ENCODE measurements at regions not wholly inside any gene's neighbourhood (a gene's known extent, or its start where the extent isn't known, plus 50 kb on each side); places are given as distances from the start of the nearest gene placed in this dataset.
"Not testable (repeated sequence)": the region's sequence is repeated elsewhere in the genome, so short reads cannot be mapped to it uniquely, and the experiment has no call there.

GRCh38 chr11:104781719-104782376 is 116.4 kb downstream of the CASP12 start:
- no peak for DNase-seq (ENCODE audit: low read depth)
- TF ChIP-seq CTCF (conservative IDR thresholded peaks at IDR 0.05; ENCODE audit: low read depth, low read length): no peak
- H3K4me3 ChIP-seq (ENCODE audit: low read length): no peak overlapping the region

- no peak for TF ChIP-seq CTCF (conservative IDR thresholded peaks at IDR 0.05; ENCODE audit: low read depth, low read length)
- H3K4me3 ChIP-seq (ENCODE audit: low read length): no peak overlapping the region
- DNase-seq (ENCODE audit: low read depth): no peak
Measured at GRCh38 chr11:104781037-104781436, 117.2 kb downstream of the CASP12 start.

GRCh38 chr11:104776501-104777170 is 121.6 kb downstream of the CASP12 start:
- H3K4me3 ChIP-seq (ENCODE audit: low read length): no peak overlapping the region
- DNase-seq (ENCODE audit: low read depth): no peak
- no peak for TF ChIP-seq CTCF (conservative IDR thresholded peaks at IDR 0.05; ENCODE audit: low read depth, low read length)

GRCh38 chr11:104774578-104774977 is 123.7 kb downstream of the CASP12 start:
- no peak for TF ChIP-seq CTCF (conservative IDR thresholded peaks at IDR 0.05; ENCODE audit: low read depth, low read length)
- no peak for DNase-seq (ENCODE audit: low read depth)

GRCh38 chr11:104772806-104773241 is 125.4 kb downstream of the CASP12 start:
- H3K4me3 ChIP-seq (ENCODE audit: low read length): no peak overlapping the region
- TF ChIP-seq CTCF (conservative IDR thresholded peaks at IDR 0.05; ENCODE audit: low read depth, low read length): no peak

More at GRCh38 chr11:104774578-104774977, 123.7 kb downstream of the CASP12 start:
- H3K4me3 ChIP-seq (ENCODE audit: low read length): no peak overlapping the region

GRCh38 chr11:104771763-104772162 is 126.5 kb downstream of the CASP12 start:
- H3K4me3 ChIP-seq (ENCODE audit: low read length): no peak overlapping the region
- no peak for DNase-seq (ENCODE audit: low read depth)
- TF ChIP-seq CTCF (conservative IDR thresholded peaks at IDR 0.05; ENCODE audit: low read depth, low read length): no peak

More at GRCh38 chr11:104772806-104773241, 125.4 kb downstream of the CASP12 start:
- peak; percentile 95 for DNase-seq (ENCODE audit: low read depth)

- DNase-seq (ENCODE audit: low read depth); H3K4me3 ChIP-seq (ENCODE audit: low read length): not testable (repeated sequence)
Measured at GRCh38 chr11:104771046-104771445, 127.2 kb downstream of the CASP12 start.
